CD4-positive, alpha-beta T cell (primary cell): ENCODE measurements at regions not wholly inside any gene's neighbourhood (a gene's known extent, or its start where the extent isn't known, plus 50 kb on each side); places are given as distances from the start of the nearest gene placed in this dataset.

Source experiments
- ATAC-seq: fragments of 200-7000 bp; cut with Tn5 transposase; one replicate; pipeline ENCODE4 v1.10.0; 2022; ENCODE audit warnings: mild to moderate bottlenecking; ENCODE audit not compliant: poor library complexity
- CTCF ChIA-PET: fragments of 350-600 bp; sonication (Branson Sonifier 250); formaldehyde crosslinking; loops from one replicate; lab custom pipeline; 2021; ENCODE audit warnings: antibody characterized with exemption, inconsistent platforms; lab: Charles Lee
- POLR2A ChIA-PET: fragments of 350-600 bp; sonication (Branson Sonifier 250); formaldehyde crosslinking; loops from one replicate; lab custom pipeline; 2021; ENCODE audit warnings: antibody characterized with exemption, inconsistent platforms; lab: Charles Lee
- DNase-seq, 14 experiments: peaks; one replicate each; pipeline ENCODE4 v3.0.0-alpha.2; 2013 to 2020; ENCODE audit warnings: mixed read lengths in 2 of 14
- H3K27ac ChIP-seq, 2 donors: one replicate each; pipeline versions ENCODE4 v1.5.1 to v1.7.0; 2013; ENCODE audit warnings: low read length in 2 of 2, low read depth in 1 of 2, mild to moderate bottlenecking in 1 of 2
- H3K27me3 ChIP-seq, 2 experiments: 1 replicate in 1 of 2; 2 replicates in 1 of 2; pipeline versions ENCODE4 v1.6.1 to v1.7.0; 2013; ENCODE audit warnings: low read length in 2 of 2, control low read depth in 1 of 2, mild to moderate bottlenecking in 1 of 2, moderate library complexity in 1 of 2; ENCODE audit not compliant: insufficient read depth in 2 of 2, control insufficient read depth in 1 of 2
- H3K36me3 ChIP-seq: one replicate; pipeline ENCODE4 v1.6.1; 2013; ENCODE audit warnings: low read length, control low read depth; ENCODE audit not compliant: insufficient read depth
- H3K4me1 ChIP-seq: one replicate; pipeline ENCODE4 v1.6.1; 2013; ENCODE audit warnings: low read length, control low read depth; ENCODE audit not compliant: insufficient read depth
- H3K4me3 ChIP-seq: one replicate; pipeline ENCODE4 v1.5.1; 2013; ENCODE audit warnings: mild to moderate bottlenecking, low read length, moderate library complexity
- H3K9me3 ChIP-seq, 2 experiments: 1 replicate in 1 of 2; 2 replicates in 1 of 2; pipeline versions ENCODE4 v1.6.1 to v1.7.0; 2013; ENCODE audit warnings: low read length in 2 of 2, mild to moderate bottlenecking in 2 of 2, control low read depth in 1 of 2, moderate library complexity in 1 of 2; ENCODE audit not compliant: control insufficient read depth in 1 of 2, insufficient read depth in 1 of 2
- H3K27ac Mint-ChIP-seq: one replicate; pipeline ENCODE4 v1.8.0; 2020; ENCODE audit warnings: mixed read lengths
- H3K27me3 Mint-ChIP-seq: one replicate; pipeline ENCODE4 v1.8.0; 2021; ENCODE audit warnings: mixed read lengths
- H3K36me3 Mint-ChIP-seq: one replicate; pipeline ENCODE4 v1.8.0; 2021; ENCODE audit warnings: low read depth, mixed read lengths
- H3K4me1 Mint-ChIP-seq: one replicate; pipeline ENCODE4 v1.8.0; 2021; ENCODE audit warnings: low read depth, mixed read lengths
- H3K4me3 Mint-ChIP-seq: one replicate; pipeline ENCODE4 v1.8.0; 2020; ENCODE audit warnings: mild to moderate bottlenecking, mixed read lengths
- H3K9me3 Mint-ChIP-seq: one replicate; pipeline ENCODE4 v1.8.0; 2020; ENCODE audit warnings: mixed read lengths
- CTCF ChIP-seq: fragments of 200-600 bp; IDR thresholded peaks from one replicate; pipeline ENCODE4 v1.8.0; 2022; ENCODE audit warnings: antibody characterized with exemption, mild to moderate bottlenecking
- intact Hi-C, 2 experiments: fragments of 100-400 bp; cut with DNase I in 1 of 2; cut with micrococcal nuclease in 1 of 2; formaldehyde crosslinking; loops; one replicate each; pipeline versions ENCODE4 v1.15.1 to v1.9.0; 2023 to 2025; cut with DNase I, micrococcal nuclease

- H3K36me3 Mint-ChIP-seq: no peaks in the 10 kb centered on the region
- DNase-seq: no peak
- POLR2A ChIA-PET: no interaction called here
- H3K27ac ChIP-seq: no peak overlapping the region
- H3K4me1 Mint-ChIP-seq: no peaks in the 10 kb centered on the region
- H3K4me3 Mint-ChIP-seq: no peak overlapping the region
- H3K4me3 ChIP-seq: no peak overlapping the region
- no peaks in the 10 kb centered on the region for H3K27me3 ChIP-seq
- no peaks in the 10 kb centered on the region for H3K9me3 Mint-ChIP-seq
- no peak for TF ChIP-seq CTCF
- H3K27ac Mint-ChIP-seq: no peak overlapping the region
- intact Hi-C loops: no loop called here
- H3K27me3 Mint-ChIP-seq: no peaks in the 10 kb centered on the region
- no peaks in the 10 kb centered on the region for H3K9me3 ChIP-seq
- no peaks in the 10 kb centered on the region for H3K4me1 ChIP-seq
- no peak for ATAC-seq
- H3K36me3 ChIP-seq: no peaks in the 10 kb centered on the region
- CTCF ChIA-PET: no interaction called here
Measured at GRCh38 chr7:114110666-114111065, 191.9 kb upstream of the PPP1R3A start.

GRCh38 chr7:114109721-114110120 is 190.9 kb upstream of the PPP1R3A start:
- Mint-ChIP-seq H3K4me3 (no peak overlapping the region), H3K4me1 (no peaks in the 10 kb centered on the region), H3K9me3 (no peaks in the 10 kb centered on the region), H3K27me3 (no peaks in the 10 kb centered on the region), H3K36me3 (no peaks in the 10 kb centered on the region), H3K27ac (no peak overlapping the region)
- ChIA-PET CTCF (no interaction called here), POLR2A (no interaction called here)
- no peaks in the 10 kb centered on the region for H3K27me3 ChIP-seq
- no peaks in the 10 kb centered on the region for H3K4me1 ChIP-seq
- no peak for TF ChIP-seq CTCF
- ATAC-seq (no peak), DNase-seq (no peak)
- H3K27ac ChIP-seq: no peak overlapping the region
- intact Hi-C loops: no loop called here
- H3K9me3 ChIP-seq: no peaks in the 10 kb centered on the region
- H3K4me3 ChIP-seq: no peak overlapping the region
- no peaks in the 10 kb centered on the region for H3K36me3 ChIP-seq

GRCh38 chr7:114109304-114109703 is 190.5 kb upstream of the PPP1R3A start:
- Mint-ChIP-seq H3K36me3 (no peaks in the 10 kb centered on the region), H3K4me3 (no peak overlapping the region), H3K27ac (no peak overlapping the region), H3K4me1 (no peaks in the 10 kb centered on the region), H3K9me3 (no peaks in the 10 kb centered on the region), H3K27me3 (no peaks in the 10 kb centered on the region)
- ChIA-PET CTCF (no interaction called here), POLR2A (no interaction called here)
- Histone ChIP-seq H3K36me3 (no peaks in the 10 kb centered on the region), H3K4me1 (no peaks in the 10 kb centered on the region), H3K27me3 (no peaks in the 10 kb centered on the region), H3K27ac (no peak overlapping the region), H3K9me3 (no peaks in the 10 kb centered on the region), H3K4me3 (no peak overlapping the region)
- TF ChIP-seq CTCF: no peak
- intact Hi-C loops: no loop called here
- ATAC-seq (no peak), DNase-seq (no peak)
